ENCODE measurements at regions not wholly inside any gene's neighbourhood (a gene's known extent, or its start where the extent isn't known, plus 50 kb on each side); places are given as distances from the start of the nearest gene placed in this dataset.

DNA sequence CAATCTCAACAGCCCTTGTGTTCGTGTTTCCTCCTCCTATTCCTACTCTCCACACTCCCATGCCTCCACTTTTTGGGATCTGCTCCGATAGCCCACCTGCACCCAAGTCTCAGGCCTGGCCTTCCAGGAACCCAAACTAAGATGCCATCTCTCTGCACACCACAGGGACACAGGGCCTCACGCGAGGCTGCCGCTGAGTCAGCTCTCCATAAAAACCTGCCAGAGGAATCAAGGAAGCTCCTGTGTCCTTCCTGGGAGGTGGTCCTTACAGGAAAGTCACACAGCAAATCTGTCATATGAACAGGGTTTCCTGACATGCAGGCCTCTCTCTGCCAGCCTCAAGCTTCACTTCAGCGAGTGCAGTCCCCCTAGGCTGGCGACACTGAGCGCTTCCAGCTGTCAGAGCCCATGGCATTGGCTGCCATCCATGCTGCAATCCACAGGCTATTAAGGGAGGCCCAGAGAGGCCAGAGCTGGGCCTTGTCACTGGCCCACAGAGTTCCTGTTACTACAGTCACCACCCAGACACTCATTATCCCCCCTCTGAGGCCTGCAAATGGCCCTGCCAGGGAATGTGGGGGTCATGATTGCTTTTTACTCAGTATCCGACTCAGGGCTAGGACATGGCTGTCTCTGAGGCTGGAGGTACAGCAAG is 151.4 kb downstream of the OAT start:
- TF ChIP-seq CTCF (IDR thresholded peaks at IDR 0.05; ENCODE audit: low read depth, low read length, poor library complexity, severe bottlenecking): no peak
- no peak for TF ChIP-seq EZH2phosphoT487 (IDR thresholded peaks at IDR 0.05; ENCODE audit: borderline replicate concordance, low read length)
